ENCODE measurements at regions not wholly inside any gene's neighbourhood (a gene's known extent, or its start where the extent isn't known, plus 50 kb on each side); places are given as distances from the start of the nearest gene placed in this dataset.

- no peak for TF ChIP-seq HMBOX1 (IDR thresholded peaks at IDR 0.05)
- no peak for TF ChIP-seq FOXP1 (CRISPR knock-in tag; IDR thresholded peaks at IDR 0.05)
- TF ChIP-seq USF1 (CRISPR knock-in tag; IDR thresholded peaks at IDR 0.05), result no peak
- no peak for TF ChIP-seq POLR2A (conservative IDR thresholded peaks at IDR 0.05)
Measured at GRCh38 chr9:13568841-13569601, 289.5 kb upstream of the MPDZ start.

Measured in K562 (cell line).